SK-N-SH (cell line): ENCODE measurements at regions not wholly inside any gene's neighbourhood (a gene's known extent, or its start where the extent isn't known, plus 50 kb on each side); places are given as distances from the start of the nearest gene placed in this dataset.

Experiments
- CTCF ChIA-PET: fragments of 300-600, 350-600 bp; formaldehyde crosslinking; extraction: SDS; loops from one replicate; lab custom pipeline; 2021; lab: Yijun Ruan, JAX
- POLR2A ChIA-PET: fragments of 350-600 bp; sonication (Branson Sonifier 250); formaldehyde crosslinking; extraction: SDS; loops from one replicate; lab custom pipeline; 2020; ENCODE audit warnings: antibody characterized with exemption, inconsistent platforms; lab: Yijun Ruan, JAX
- DNase-seq: peaks from one replicate; pipeline ENCODE4 v3.0.0; 2012
- H2AFZ ChIP-seq: fragments of 200-600 bp; sonication (generic); 2 replicates; pipeline ENCODE4 v1.8.1; 2016; ENCODE audit warnings: antibody characterized with exemption, mild to moderate bottlenecking, low read depth
- H3F3A ChIP-seq: fragments of 200-600 bp; sonication (generic); replicated peaks from 2 replicates; pipeline ENCODE3; 2016; ENCODE audit warnings: antibody characterized with exemption, mild to moderate bottlenecking; ENCODE audit not compliant: insufficient read depth
- H3K27ac ChIP-seq, 2 experiments: fragments of 200-500 bp in 1 of 2; fragments of 200-600 bp in 1 of 2; sonication (Bioruptor generic) in 1 of 2; sonication (generic), shearing (Covaris generic) in 1 of 2; 2 replicates each; pipeline versions ENCODE4 v1.5.1 to v1.6.1; 2014 to 2016; ENCODE audit warnings: low read depth in 2 of 2, inconsistent platforms in 1 of 2, low read length in 1 of 2, mild to moderate bottlenecking in 1 of 2, mixed read lengths in 1 of 2
- H3K27me3 ChIP-seq: fragments of 200-600 bp; sonication (generic), shearing (Covaris generic); 2 replicates; pipeline ENCODE4 v1.6.1; 2016; ENCODE audit warnings: mixed run types; ENCODE audit not compliant: insufficient read depth
- H3K36me3 ChIP-seq, 2 experiments: fragments of 200-500 bp in 1 of 2; fragments of 200-600 bp in 1 of 2; sonication (Bioruptor generic) in 1 of 2; sonication (generic) in 1 of 2; replicated peaks in 1 of 2; 2 replicates each; pipeline versions ENCODE3 to v1.5.1; 2014 to 2016; ENCODE audit warnings: low read length in 1 of 2, mild to moderate bottlenecking in 1 of 2; ENCODE audit not compliant: insufficient read depth in 2 of 2, control insufficient read depth in 1 of 2
- H3K4me1 ChIP-seq, 2 experiments: fragments of 200-500 bp in 1 of 2; fragments of 200-600 bp in 1 of 2; sonication (Bioruptor generic) in 1 of 2; sonication (generic), shearing (Covaris generic) in 1 of 2; 2 replicates each; pipeline versions ENCODE4 v1.5.1 to v1.6.1; 2014 to 2016; ENCODE audit warnings: low read depth in 1 of 2, low read length in 1 of 2, mixed run types in 1 of 2; ENCODE audit not compliant: insufficient read depth in 2 of 2, control insufficient read depth in 1 of 2
- H3K4me2 ChIP-seq: fragments of 200-600 bp; sonication (generic), shearing (Covaris generic); 2 replicates; pipeline ENCODE4 v1.6.1; 2017; ENCODE audit warnings: mixed run types
- H3K4me3 ChIP-seq, 2 experiments: fragments of 200-500 bp in 1 of 2; fragments of 200-600 bp in 1 of 2; sonication (Bioruptor generic) in 1 of 2; sonication (generic), shearing (Covaris generic) in 1 of 2; 2 replicates each; pipeline versions ENCODE4 v1.5.1 to v1.8.1; 2014 to 2016; ENCODE audit warnings: low read depth in 2 of 2, inconsistent platforms in 1 of 2, low read length in 1 of 2, mild to moderate bottlenecking in 1 of 2, mixed read lengths in 1 of 2, moderate library complexity in 1 of 2
- H3K79me2 ChIP-seq: fragments of 200-600 bp; sonication (generic); 2 replicates; pipeline ENCODE4 v1.8.1; 2017; ENCODE audit warnings: mild to moderate bottlenecking; ENCODE audit not compliant: insufficient read depth
- H3K9ac ChIP-seq: fragments of 200-600 bp; sonication (generic); 2 replicates; pipeline ENCODE4 v1.6.1; 2017; ENCODE audit warnings: mixed run types
- H3K9me2 ChIP-seq: fragments of 200-600 bp; sonication (generic); 2 replicates; pipeline ENCODE4 v1.6.1; 2017; ENCODE audit warnings: mixed run types
- H3K9me3 ChIP-seq: fragments of 200-600 bp; sonication (generic); 2 replicates; pipeline ENCODE4 v1.6.1; 2017; ENCODE audit warnings: mixed run types, mild to moderate bottlenecking, moderate library complexity
- H4K20me1 ChIP-seq: fragments of 200-600 bp; sonication (generic); 2 replicates; pipeline ENCODE4 v1.6.1; 2017; ENCODE audit warnings: mild to moderate bottlenecking, mixed run types; ENCODE audit not compliant: insufficient read depth
- CHD2 ChIP-seq: fragments of 150-350 bp; IDR thresholded peaks from 2 replicates; pipeline ENCODE4 v1.6.1; 2018; ENCODE audit warnings: low read length; ENCODE audit not compliant: partially characterized antibody
- CTCF ChIP-seq: fragments of 200-600 bp; sonication (generic); IDR thresholded peaks from 2 replicates; pipeline ENCODE4 v1.6.1; 2017; ENCODE audit warnings: antibody characterized with exemption, mild to moderate bottlenecking, moderate library complexity
- FOSL2 ChIP-seq: IDR thresholded peaks from 2 replicates; pipeline ENCODE4 v1.4.0; 2012; ENCODE audit warnings: low read depth, mild to moderate bottlenecking, moderate library complexity, borderline replicate concordance
- FOXJ3 ChIP-seq: sonication (generic); formaldehyde crosslinking; IDR thresholded peaks from 2 replicates; pipeline ENCODE4 v1.5.1; 2020; ENCODE audit warnings: mild to moderate bottlenecking, missing genetic modification reagents
- FOXM1 ChIP-seq: IDR thresholded peaks from 2 replicates; pipeline ENCODE4 v1.4.0; 2012; ENCODE audit warnings: low read depth, mild to moderate bottlenecking
- GABPA ChIP-seq: IDR thresholded peaks from 2 replicates; pipeline ENCODE4 v1.4.0; 2012; ENCODE audit warnings: low read depth, mild to moderate bottlenecking
- JUND ChIP-seq: IDR thresholded peaks from 2 replicates; pipeline ENCODE4 v1.4.0; 2012
- MEF2A ChIP-seq: IDR thresholded peaks from 2 replicates; pipeline ENCODE4 v1.4.0; 2012; ENCODE audit warnings: low read depth, borderline replicate concordance
- MXI1 ChIP-seq: IDR thresholded peaks from 2 replicates; pipeline ENCODE4 v1.6.1; 2012; ENCODE audit warnings: mild to moderate bottlenecking, low read depth, low read length, improper control_type of control experiment
- NRF1 ChIP-seq: IDR thresholded peaks from 2 replicates; pipeline ENCODE4 v1.6.1; 2012; ENCODE audit warnings: low read depth, mild to moderate bottlenecking, low read length
- PBX3 ChIP-seq: IDR thresholded peaks from 2 replicates; pipeline ENCODE4; 2012
- POLR2AphosphoS5 ChIP-seq: IDR thresholded peaks from 2 replicates; pipeline ENCODE4 v1.6.1; 2012; ENCODE audit warnings: low read depth, low read length
- RAD21 ChIP-seq: IDR thresholded peaks from 2 replicates; pipeline ENCODE4 v1.6.1; 2012; ENCODE audit warnings: mild to moderate bottlenecking, low read length
- RCOR1 ChIP-seq: fragments of 150-350 bp; IDR thresholded peaks from 2 replicates; pipeline ENCODE4 v1.6.1; 2017; ENCODE audit warnings: antibody characterized with exemption, low read length
- REST ChIP-seq: IDR thresholded peaks from 2 replicates; pipeline ENCODE4 v1.6.1; 2012; ENCODE audit warnings: mild to moderate bottlenecking, low read depth, low read length, moderate library complexity
- RFX5 ChIP-seq: IDR thresholded peaks from 2 replicates; pipeline ENCODE4 v1.6.1; 2012; ENCODE audit warnings: mild to moderate bottlenecking, improper control_type of control experiment, low read length
- RXRA ChIP-seq: IDR thresholded peaks from 2 replicates; pipeline ENCODE4 v1.4.0; 2012; ENCODE audit warnings: low read depth, mild to moderate bottlenecking, borderline replicate concordance
- TCF12 ChIP-seq: IDR thresholded peaks from 2 replicates; pipeline ENCODE4 v1.4.0; 2012
- USF2 ChIP-seq: fragments of 150-350 bp; IDR thresholded peaks from 2 replicates; pipeline ENCODE4 v1.6.1; 2017; ENCODE audit warnings: antibody characterized with exemption, low read length, low read depth, borderline replicate concordance
- YY1 ChIP-seq: IDR thresholded peaks from 2 replicates; pipeline ENCODE4 v1.4.0; 2012; ENCODE audit warnings: low read depth, mild to moderate bottlenecking
- WGBS: methylation state at CpG from one replicate; pipeline ENCODE4 v1.1.6; 2017; ENCODE audit warnings: low lambda C conversion rate; 5-methylcytosine and 5-hydroxymethylcytosine counted together

- H3K9ac ChIP-seq: no peak overlapping the region
- H3K79me2 ChIP-seq: no peaks in the 10 kb centered on the region
- H3K9me2 ChIP-seq: no peaks in the 10 kb centered on the region
- TF ChIP-seq RXRA (no peak), TCF12 (no peak), GABPA (no peak), RFX5 (no peak), JUND (no peak), RCOR1 (no peak), RAD21 (no peak), FOXM1 (no peak), MEF2A (no peak), USF2 (no peak), FOSL2 (no peak), REST (no peak), CHD2 (no peak), YY1 (no peak)
- no peak overlapping the region for H3K4me2 ChIP-seq
- no peaks in the 10 kb centered on the region for H3K36me3 ChIP-seq
- H2AFZ ChIP-seq: no peak overlapping the region
- H3K9me3 ChIP-seq: no peaks in the 10 kb centered on the region
- no peak overlapping the region for H3K4me3 ChIP-seq
- H3K27ac ChIP-seq: no peak overlapping the region
- H3K27me3 ChIP-seq: peaks cover 7% of the 10 kb centered on the region; the same call in 1 of the 2 replicates
- WGBS: 34% methylated on average over 2 of the region's 2 CpGs
- H3F3A ChIP-seq: no peaks in the 10 kb centered on the region
- CTCF ChIA-PET: interaction anchor here (10.0 kb wide), 1 partner anchor 334 kb away, joined by 111 read pairs; no protein-coding TSS in a partner anchor
- H4K20me1 ChIP-seq: no peaks in the 10 kb centered on the region
- peaks cover 0 to 2% of the 10 kb centered on the region in 2 experiments; a peak in 2 of 4 replicates for H3K4me1 ChIP-seq
- no peak for DNase-seq
- POLR2A ChIA-PET: no interaction called here
These were observed 304.4 kb downstream of the KCNS3 start for GRCh38 chr2:18182861-18183260.

GRCh38 chr2:18180912-18181311 is 302.4 kb downstream of the KCNS3 start:
- WGBS: 38% methylated on average over 3 of the region's 3 CpGs
- H3K27ac ChIP-seq: no peak overlapping the region
- TF ChIP-seq POLR2AphosphoS5: no peak
- TF ChIP-seq NRF1: no peak
- TF ChIP-seq PBX3: no peak
- TF ChIP-seq MXI1: no peak
- no peak for TF ChIP-seq CHD2
- no peak for TF ChIP-seq TCF12
- no peak for TF ChIP-seq FOXJ3 (CRISPR knock-in tag)
- no peak for TF ChIP-seq CTCF

More at GRCh38 chr2:18180912-18181311, 302.4 kb downstream of the KCNS3 start:
- no peaks in the 10 kb centered on the region for H3K4me1 ChIP-seq
- H3K27me3 ChIP-seq: peaks cover 7% of the 10 kb centered on the region; the same call in 1 of the 2 replicates
- no peaks in the 10 kb centered on the region for H3K79me2 ChIP-seq
- H3K4me3 ChIP-seq: no peak overlapping the region
- H3K9ac ChIP-seq: no peak overlapping the region
- no peaks in the 10 kb centered on the region for H3K9me3 ChIP-seq
- ChIA-PET CTCF (interaction anchor here (0.7 to 10.0 kb wide), 8 partner anchors 8 to 332 kb away, joined by 3 to 111 read pairs (median 3); no protein-coding TSS in a partner anchor), POLR2A (no interaction called here)
- no peak overlapping the region for H2AFZ ChIP-seq
- DNase-seq: no peak
- H3K4me2 ChIP-seq: no peak overlapping the region
- no peaks in the 10 kb centered on the region for H4K20me1 ChIP-seq
- no peaks in the 10 kb centered on the region for H3K9me2 ChIP-seq
- H3F3A ChIP-seq: no peaks in the 10 kb centered on the region
- H3K36me3 ChIP-seq: no peaks in the 10 kb centered on the region
